Suprapubic skin (tissue), 4 donors: ENCODE measurements at regions not wholly inside any gene's neighbourhood (a gene's known extent, or its start where the extent isn't known, plus 50 kb on each side); places are given as distances from the start of the nearest gene placed in this dataset.

Experiments
- CTCF ChIP-seq, 2 donors: fragments of 200-600 bp in 1 of 2; fragments of 450-650 bp in 1 of 2; sonication (generic) in 1 of 2; IDR thresholded peaks; one replicate each; pipeline ENCODE4 v1.5.1; 2016 to 2019; ENCODE audit warnings: antibody characterized with exemption in 2 of 2, mild to moderate bottlenecking in 1 of 2, moderate library complexity in 1 of 2
- EP300 ChIP-seq: sonication (generic); formaldehyde crosslinking; IDR thresholded peaks from one replicate; pipeline ENCODE4 v1.6.1; 2017; ENCODE audit warnings: antibody characterized with exemption
- POLR2A ChIP-seq, 2 donors: fragments of 450-650 bp; IDR thresholded peaks; one replicate each; pipeline ENCODE4 v1.6.1; 2017; ENCODE audit warnings: antibody characterized with exemption in 2 of 2, mild to moderate bottlenecking in 2 of 2, moderate library complexity in 2 of 2
- POLR2AphosphoS5 ChIP-seq, 3 donors: sonication (generic); formaldehyde crosslinking; IDR thresholded peaks; one replicate each; pipeline ENCODE4 v1.6.1; 2017; ENCODE audit warnings: antibody characterized with exemption in 3 of 3

GRCh38 chr16:64715624-64716023 is 406.2 kb downstream of the CDH11 start:
- TF ChIP-seq CTCF (IDR thresholded peaks at IDR 0.05), result no peak
- no peak for TF ChIP-seq EP300
- TF ChIP-seq POLR2A (IDR thresholded peaks at IDR 0.05), result no peak
- TF ChIP-seq POLR2AphosphoS5 (IDR thresholded peaks at IDR 0.05), result no peak
